Neural progenitor cell (in vitro differentiated cells): ENCODE measurements at regions not wholly inside any gene's neighbourhood (a gene's known extent, or its start where the extent isn't known, plus 50 kb on each side); places are given as distances from the start of the nearest gene placed in this dataset.
"Not testable (repeated sequence)": the region's sequence is repeated elsewhere in the genome, so short reads cannot be mapped to it uniquely, and the experiment has no call there.

ENCODE experiments used
- CTCF ChIP-seq: fragments of 200-600 bp; sonication (generic); IDR thresholded peaks from 2 replicates; pipeline ENCODE4 v1.5.1; 2017; ENCODE audit warnings: antibody characterized with exemption, mild to moderate bottlenecking
- EZH2 ChIP-seq: fragments of 200-600 bp; sonication (generic); IDR thresholded peaks from 2 replicates; pipeline ENCODE4 v1.6.1; 2017; ENCODE audit warnings: antibody characterized with exemption, mild to moderate bottlenecking, moderate library complexity
- EZH2phosphoT487 ChIP-seq: fragments of 200-600 bp; sonication (generic); IDR thresholded peaks from 2 replicates; pipeline ENCODE4 v1.6.1; 2017; ENCODE audit warnings: antibody characterized with exemption

GRCh38 chr14:106591539-106591938, 1065.2 kb downstream of the TMEM121 start:
- not testable (repeated sequence) for TF ChIP-seq EZH2phosphoT487, CTCF, EZH2
